ENCODE measurements at regions not wholly inside any gene's neighbourhood (a gene's known extent, or its start where the extent isn't known, plus 50 kb on each side); places are given as distances from the start of the nearest gene placed in this dataset.

GRCh38 chr20:12404941-12405340 is 487.2 kb downstream of the BTBD3 start:
- TF ChIP-seq EZH2 (IDR thresholded peaks at IDR 0.05; ENCODE audit: low read length, missing control alignments) (no peak), CTCF (conservative IDR thresholded peaks at IDR 0.05 in 1 of 2, IDR thresholded peaks at IDR 0.05 in 1 of 2; ENCODE audit: low read depth in 1 of 2, low read length in 2 of 2) (no peak)
